HG03025 (cell line): ENCODE measurements at regions not wholly inside any gene's neighbourhood (a gene's known extent, or its start where the extent isn't known, plus 50 kb on each side); places are given as distances from the start of the nearest gene placed in this dataset.

ENCODE experiments used
- ATAC-seq: cut with Tn5 transposase; IDR thresholded peaks from one replicate; pipeline ENCODE4 v1.9.1; 2021; ENCODE audit warnings: mild to moderate bottlenecking, moderate library complexity; ENCODE audit not compliant: unreplicated experiment, low FRiP score

GRCh38 chr7:17015598-17016031 lies 133.8 kb upstream of the AGR3 start:
- no peak for ATAC-seq

GRCh38 chr7:17016402-17017010 lies 134.7 kb upstream of the AGR3 start:
- ATAC-seq = no peak

GRCh38 chr7:17019106-17019505 lies 137.3 kb upstream of the AGR3 start:
- ATAC-seq = no peak

- no peak for ATAC-seq
These were observed 138.5 kb upstream of the AGR3 start for GRCh38 chr7:17020250-17020649.

- ATAC-seq = no peak
These were observed 139.4 kb upstream of the AGR3 start for GRCh38 chr7:17021205-17021604.

- ATAC-seq = no peak
These were observed 141.1 kb upstream of the AGR3 start for GRCh38 chr7:17022920-17023319.

- no peak for ATAC-seq
These were observed 144.5 kb upstream of the AGR3 start for GRCh38 chr7:17026269-17026668.

- ATAC-seq = no peak
These were observed 145.5 kb upstream of the AGR3 start for GRCh38 chr7:17027143-17027788.

- no peak for ATAC-seq
These were observed 146.0 kb upstream of the AGR3 start for GRCh38 chr7:17027789-17028152.

GRCh38 chr7:17029150-17029549 lies 147.4 kb upstream of the AGR3 start:
- ATAC-seq = no peak

- ATAC-seq = no peak
These were observed 148.8 kb upstream of the AGR3 start for GRCh38 chr7:17030559-17030958.

- ATAC-seq = no peak
These were observed 150.2 kb upstream of the AGR3 start for GRCh38 chr7:17031906-17032551.

- ATAC-seq = no peak
These were observed 151.5 kb upstream of the AGR3 start for GRCh38 chr7:17033245-17033644.

- ATAC-seq = no peak
These were observed 154.8 kb upstream of the AGR3 start for GRCh38 chr7:17036584-17036983.

- no peak for ATAC-seq
These were observed 155.6 kb upstream of the AGR3 start for GRCh38 chr7:17037356-17037755.

GRCh38 chr7:17038160-17038782 lies 156.5 kb upstream of the AGR3 start:
- ATAC-seq = no peak

- no peak for ATAC-seq
These were observed 157.0 kb upstream of the AGR3 start for GRCh38 chr7:17038783-17039170.

- ATAC-seq = no peak
These were observed 157.6 kb upstream of the AGR3 start for GRCh38 chr7:17039372-17039771.

- no peak for ATAC-seq
These were observed 158.9 kb upstream of the AGR3 start for GRCh38 chr7:17040716-17041115.

- ATAC-seq = no peak
These were observed 159.5 kb upstream of the AGR3 start for GRCh38 chr7:17041324-17041723.

GRCh38 chr7:17042211-17042610 lies 160.4 kb upstream of the AGR3 start:
- ATAC-seq = no peak
